Thyroid gland (tissue), 4 donors: ENCODE measurements at regions not wholly inside any gene's neighbourhood (a gene's known extent, or its start where the extent isn't known, plus 50 kb on each side); places are given as distances from the start of the nearest gene placed in this dataset.

Experiments
- DNase-seq, 2 donors: peaks; one replicate each; pipeline ENCODE4 v3.0.0-alpha.2; 2019
- H3K27ac ChIP-seq, 3 donors: fragments of 200-600 bp; sonication (generic); 1 replicate in 2 of 3; 2 replicates in 1 of 3; pipeline ENCODE4 v1.5.1; 2016 to 2019; ENCODE audit warnings: mild to moderate bottlenecking in 1 of 3, moderate library complexity in 1 of 3
- H3K27me3 ChIP-seq: fragments of 200-600 bp; sonication (generic); one replicate; pipeline ENCODE4 v1.5.1; 2019
- H3K36me3 ChIP-seq, 2 donors: fragments of 200-600 bp; sonication (generic); one replicate each; pipeline ENCODE4 v1.5.1; 2016 to 2019
- H3K4me1 ChIP-seq, 2 donors: fragments of 200-600 bp; sonication (generic); one replicate each; pipeline ENCODE4 v1.5.1; 2017 to 2019
- H3K4me3 ChIP-seq, 3 donors: fragments of 200-600 bp; sonication (generic); replicated peaks in 1 of 3; 1 replicate in 2 of 3; 2 replicates in 1 of 3; pipeline ENCODE4 v1.5.1; 2016; ENCODE audit warnings: mild to moderate bottlenecking in 1 of 3
- H3K9me3 ChIP-seq: fragments of 200-600 bp; sonication (generic); one replicate; pipeline ENCODE4 v1.5.1; 2017
- CTCF ChIP-seq, 6 experiments: fragments of 200-600 bp in 3 of 6; fragments of 450-650 bp in 3 of 6; sonication (generic) in 3 of 6; IDR thresholded peaks; one replicate each; pipeline ENCODE4 v1.5.1; 2016 to 2019; ENCODE audit warnings: antibody characterized with exemption in 6 of 6, mild to moderate bottlenecking in 2 of 6, inconsistent platforms in 1 of 6, moderate library complexity in 1 of 6
- POLR2A ChIP-seq, 2 donors: fragments of 450-650 bp; IDR thresholded peaks; one replicate each; pipeline ENCODE4 v1.6.1; 2017; ENCODE audit warnings: antibody characterized with exemption in 2 of 2, mild to moderate bottlenecking in 2 of 2, moderate library complexity in 1 of 2
- WGBS, 2 donors: methylation state at CpG; one replicate each; pipeline ENCODE4 v1.1.5; 2017; 5-methylcytosine and 5-hydroxymethylcytosine counted together
- intact Hi-C: fragments of 100-400 bp; cut with DNase I; formaldehyde crosslinking; loops from one replicate; pipeline ENCODE4 v1.15.1; 2023

- Histone ChIP-seq H3K4me3 (no peak overlapping the region), H3K27ac (no peak overlapping the region), H3K27me3 (no peaks in the 10 kb centered on the region), H3K36me3 (no peaks in the 10 kb centered on the region), H3K9me3 (no peaks in the 10 kb centered on the region), H3K4me1 (no peaks in the 10 kb centered on the region)
- intact Hi-C loops: no loop called here
- no peak for DNase-seq
- TF ChIP-seq CTCF (IDR thresholded peaks at IDR 0.05) (no peak), POLR2A (IDR thresholded peaks at IDR 0.05) (no peak)
Observed at GRCh38 chr10:28429045-28429444, 103.9 kb upstream of the WAC start.

GRCh38 chr10:28429573-28430216 lies 103.2 kb upstream of the WAC start:
- DNase-seq: no peak
- no peaks in the 10 kb centered on the region for H3K4me1 ChIP-seq
- H3K9me3 ChIP-seq: no peaks in the 10 kb centered on the region
- no peak overlapping the region for H3K27ac ChIP-seq
- TF ChIP-seq POLR2A (IDR thresholded peaks at IDR 0.05) (no peak), CTCF (IDR thresholded peaks at IDR 0.05) (no peak)
- 75% methylated on average over 3 of the region's 3 CpGs for WGBS, 2 donors
- H3K4me3 ChIP-seq: no peak overlapping the region
- no peaks in the 10 kb centered on the region for H3K36me3 ChIP-seq
- intact Hi-C loops: no loop called here
- no peaks in the 10 kb centered on the region for H3K27me3 ChIP-seq

- H3K27ac ChIP-seq: no peak overlapping the region
- no peaks in the 10 kb centered on the region for H3K9me3 ChIP-seq
- 75 to 76% methylated on average over 5 of the region's 5 CpGs for WGBS, 2 donors
- intact Hi-C loops: no loop called here
- H3K36me3 ChIP-seq: no peaks in the 10 kb centered on the region
- H3K4me1 ChIP-seq: no peaks in the 10 kb centered on the region
- no peak for TF ChIP-seq POLR2A (IDR thresholded peaks at IDR 0.05)
- no peak for TF ChIP-seq CTCF (IDR thresholded peaks at IDR 0.05)
- H3K27me3 ChIP-seq: no peaks in the 10 kb centered on the region
- H3K4me3 ChIP-seq: no peak overlapping the region
- DNase-seq: no peak
Observed at GRCh38 chr10:28431139-28431538, 101.8 kb upstream of the WAC start.

- peak; percentile 57 to 66 for DNase-seq
Observed at GRCh38 chr10:28432210-28432676, 100.7 kb upstream of the WAC start.

More at GRCh38 chr10:28432210-28432676, 100.7 kb upstream of the WAC start:
- Histone ChIP-seq H3K27ac (no peak overlapping the region), H3K4me3 (no peak overlapping the region), H3K9me3 (no peaks in the 10 kb centered on the region), H3K4me1 (no peaks in the 10 kb centered on the region), H3K36me3 (no peaks in the 10 kb centered on the region), H3K27me3 (no peaks in the 10 kb centered on the region)
- TF ChIP-seq CTCF (IDR thresholded peaks at IDR 0.05) (peak in 5 of 6 experiments; percentile 40 to 83 (median 76)), POLR2A (IDR thresholded peaks at IDR 0.05) (no peak)
- intact Hi-C loops: no loop called here
- 2 to 3% methylated on average over 9 of the region's 9 CpGs for WGBS, 2 donors
